DND-41 (cell line): ENCODE measurements at regions not wholly inside any gene's neighbourhood (a gene's known extent, or its start where the extent isn't known, plus 50 kb on each side); places are given as distances from the start of the nearest gene placed in this dataset.
"Not testable (repeated sequence)": the region's sequence is repeated elsewhere in the genome, so short reads cannot be mapped to it uniquely, and the experiment has no call there.

Experiments used
- CTCF ChIP-seq: IDR thresholded peaks from 2 replicates; pipeline ENCODE4 v1.5.1; 2012; ENCODE audit warnings: borderline replicate concordance, low read length, moderate library complexity, mild to moderate bottlenecking; ENCODE audit not compliant: poor library complexity, severe bottlenecking; ENCODE audit errors: extremely low read depth
- EZH2 ChIP-seq: IDR thresholded peaks from 3 replicates; pipeline ENCODE4 v1.6.1; 2012; ENCODE audit warnings: borderline replicate concordance, low read depth, mild to moderate bottlenecking, moderate library complexity, low read length, inconsistent platforms; ENCODE audit not compliant: severe bottlenecking

GRCh38 chr16:29184738-29185438 lies 200.0 kb downstream of the LAT start:
- TF ChIP-seq CTCF, EZH2: not testable (repeated sequence)
